ENCODE measurements at regions not wholly inside any gene's neighbourhood (a gene's known extent, or its start where the extent isn't known, plus 50 kb on each side); places are given as distances from the start of the nearest gene placed in this dataset.

DNA sequence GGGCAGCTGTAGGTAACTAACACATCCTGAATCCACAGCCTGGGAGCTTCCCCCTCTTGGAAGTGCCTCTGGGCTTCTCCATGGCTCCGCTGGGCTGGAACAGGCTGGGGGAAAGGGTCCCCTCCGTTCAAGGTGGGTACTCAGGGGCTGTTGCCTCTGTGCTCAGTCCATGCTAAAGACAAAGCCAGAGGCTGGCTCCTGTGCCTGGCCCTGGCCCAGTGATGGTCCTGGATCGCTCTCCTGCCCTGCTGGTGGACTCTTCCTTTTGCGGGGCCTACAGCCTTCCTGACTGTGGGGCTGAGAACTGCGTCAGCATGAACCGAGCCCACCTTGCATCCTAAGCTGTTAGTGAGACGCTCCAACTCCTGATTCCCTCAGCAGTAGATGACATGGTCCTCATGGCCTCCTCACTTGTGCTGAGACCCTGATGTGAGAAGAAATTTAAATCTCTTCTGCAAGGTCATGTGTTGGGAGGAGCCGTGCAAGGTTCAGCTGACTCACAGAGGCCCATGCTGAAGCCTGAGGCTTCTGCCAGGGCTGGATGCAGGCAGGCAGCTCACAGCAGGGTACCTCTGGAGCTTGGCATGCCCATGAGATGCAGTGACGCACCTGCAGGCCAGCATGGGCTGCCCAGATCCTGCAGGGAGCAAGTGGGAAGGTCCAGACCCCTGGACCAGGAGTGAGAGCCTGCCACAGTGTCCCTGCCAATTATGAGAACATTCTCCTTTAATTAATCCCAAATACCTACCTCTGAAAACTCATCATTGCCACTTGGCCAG, 1285.5 kb downstream of the TBC1D22A start:
- no peak for DNase-seq

DNA sequence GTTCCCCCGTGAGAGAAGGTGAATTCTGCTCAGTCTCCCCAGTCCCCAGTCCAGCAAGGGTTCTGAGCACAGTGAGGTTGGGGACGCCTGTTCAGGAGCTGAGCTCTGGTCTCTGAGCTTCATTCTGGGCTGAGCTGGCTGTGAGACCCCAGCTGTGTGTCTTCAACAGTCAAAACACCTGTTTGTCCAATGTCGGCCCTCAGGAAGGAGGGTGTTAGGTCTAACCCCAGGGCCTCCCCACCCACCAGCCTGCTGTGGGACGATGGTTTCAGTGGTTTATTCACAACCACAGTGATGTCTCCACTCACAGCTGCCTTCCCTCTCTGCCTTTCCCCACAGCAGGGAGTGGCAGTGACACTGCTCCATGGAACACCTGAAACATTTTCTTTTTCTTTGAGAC, 1282.9 kb downstream of the TBC1D22A start:
- no peak for DNase-seq

- no peak for DNase-seq
Measured at GRCh38 chr22:48044487-48045060, 1282.1 kb downstream of the TBC1D22A start.

DNA sequence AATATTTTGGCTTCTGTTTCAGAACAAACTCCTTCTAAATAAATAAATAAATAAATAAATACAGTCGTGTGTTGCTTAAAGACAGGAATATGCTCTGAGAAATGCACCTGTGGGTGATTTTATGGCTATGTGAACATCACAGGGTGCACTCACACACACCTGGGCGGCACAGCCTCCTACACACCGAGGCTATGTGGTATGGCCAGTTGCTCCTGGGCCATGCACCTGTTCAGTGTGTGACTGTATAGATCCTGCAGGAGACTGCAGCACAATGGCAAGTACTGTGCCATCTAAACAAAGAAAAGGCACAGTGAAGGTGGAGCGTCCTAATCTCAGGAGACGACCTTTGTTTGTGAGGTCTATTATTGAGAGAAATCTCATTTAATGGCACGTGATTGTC, 1281.1 kb downstream of the TBC1D22A start:
- DNase-seq, result no peak

DNA sequence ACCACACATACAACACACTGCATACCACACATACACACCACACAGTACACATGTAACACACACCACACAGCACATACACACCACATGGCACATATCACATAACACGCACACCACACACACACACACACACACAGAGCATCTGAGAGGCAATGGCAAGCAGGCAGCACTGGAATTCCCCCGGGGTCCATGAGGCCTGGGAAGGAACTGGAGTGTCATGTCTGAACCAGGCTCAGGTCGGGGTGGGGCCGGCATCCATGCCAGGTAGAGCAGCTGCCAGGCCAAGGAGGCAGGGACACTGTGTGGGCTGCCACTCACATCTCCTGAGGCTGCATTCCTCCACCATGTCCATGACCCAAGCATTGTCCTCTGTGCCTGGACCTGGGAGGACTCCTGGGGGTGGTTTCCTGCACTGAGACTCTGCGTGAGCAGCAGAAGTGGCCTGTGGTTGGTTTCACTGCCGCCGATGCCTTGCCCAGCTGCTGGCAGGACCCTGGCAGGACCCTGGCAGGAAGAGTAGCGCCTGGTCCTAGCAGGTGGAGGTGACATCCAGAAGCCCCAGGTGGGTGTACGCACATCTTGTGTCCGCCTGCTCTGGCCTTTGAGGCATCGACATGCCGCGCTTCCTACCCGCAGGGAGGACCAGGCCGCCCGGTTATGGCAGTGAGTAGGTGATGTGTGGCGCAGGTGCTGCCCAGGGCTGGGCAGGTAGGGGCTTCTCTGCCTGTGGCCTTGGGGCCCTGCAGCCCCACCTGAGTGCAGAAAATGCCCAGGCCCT, 1280.4 kb downstream of the TBC1D22A start:
- DNase-seq, result no peak

GRCh38 chr22:48039326-48039725, 1276.9 kb downstream of the TBC1D22A start:
- DNase-seq, result no peak

- DNase-seq, result no peak
Measured at GRCh38 chr22:48037618-48038017, 1275.2 kb downstream of the TBC1D22A start.

- no peak for DNase-seq
Measured at GRCh38 chr22:48035897-48036296, 1273.4 kb downstream of the TBC1D22A start.

GRCh38 chr22:48031589-48031988, 1269.1 kb downstream of the TBC1D22A start:
- no peak for DNase-seq

- DNase-seq, result no peak
Measured at GRCh38 chr22:48025096-48025495, 1262.6 kb downstream of the TBC1D22A start.

- DNase-seq, result no peak
Measured at GRCh38 chr22:48021991-48022401, 1259.5 kb downstream of the TBC1D22A start.

DNA sequence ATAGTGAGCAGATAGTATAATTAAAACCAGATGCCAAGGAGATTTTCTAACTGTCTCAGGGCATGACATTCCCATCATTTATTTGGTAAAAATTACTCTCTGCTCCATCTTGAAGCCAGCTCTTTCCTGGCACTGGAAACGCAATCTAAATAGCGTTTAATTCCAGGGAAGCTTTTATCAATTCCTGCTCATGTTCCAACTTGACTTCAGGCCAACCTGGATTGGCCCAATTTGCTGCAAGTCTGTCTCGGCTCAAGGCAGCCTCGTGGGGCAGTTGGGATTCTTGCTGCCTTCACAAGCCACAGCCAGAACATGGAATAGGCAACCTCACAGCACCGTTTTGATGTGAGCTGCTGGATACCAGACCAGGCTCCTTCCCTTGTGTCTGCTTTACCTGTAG, 1255.9 kb downstream of the TBC1D22A start:
- DNase-seq, result no peak

- DNase-seq, result no peak
Measured at GRCh38 chr22:48015701-48016100, 1253.3 kb downstream of the TBC1D22A start.

- DNase-seq, result no peak
Measured at GRCh38 chr22:48004936-48005335, 1242.5 kb downstream of the TBC1D22A start.

DNA sequence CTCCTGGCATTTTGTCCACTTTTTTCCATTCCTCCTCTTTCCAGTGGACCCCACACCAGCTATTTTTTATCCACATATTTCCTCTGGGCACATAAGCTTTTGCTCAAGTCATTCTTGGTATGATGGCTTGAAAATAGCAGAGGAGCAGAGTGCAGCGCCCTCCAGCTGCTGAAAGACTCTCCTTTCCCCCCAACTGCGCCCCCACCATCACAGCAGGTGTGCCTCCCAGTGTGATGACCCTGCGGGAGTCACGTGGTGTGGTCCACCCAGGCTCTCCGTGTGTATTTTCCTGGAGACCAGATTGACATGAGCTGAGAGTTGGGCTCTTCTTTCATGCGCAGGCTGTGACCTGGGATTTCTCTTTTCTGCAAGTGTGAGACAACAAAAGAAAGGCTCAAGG, 1241.6 kb downstream of the TBC1D22A start:
- DNase-seq, result no peak

DNA sequence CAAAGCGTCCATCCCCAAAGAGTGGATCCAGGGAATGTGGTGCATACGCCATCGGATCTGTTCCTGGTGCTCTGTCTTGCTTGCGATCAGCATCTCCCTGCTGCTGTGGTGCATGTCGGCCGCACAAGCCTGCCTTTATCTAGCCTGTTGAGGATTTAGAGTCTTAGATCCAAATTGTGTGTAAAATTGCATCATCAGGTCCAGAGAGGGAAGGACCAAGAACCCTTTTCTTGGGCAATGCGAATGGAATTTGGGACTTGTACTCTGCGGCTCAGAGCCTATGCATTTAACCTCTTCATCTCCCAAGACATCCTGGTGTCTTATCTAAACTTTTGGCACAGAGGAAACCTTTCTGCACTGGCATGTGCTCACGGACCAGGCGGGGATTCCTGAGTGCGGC, 1238.7 kb downstream of the TBC1D22A start:
- DNase-seq, result no peak

- no peak for DNase-seq
Measured at GRCh38 chr22:47997612-47998011, 1235.2 kb downstream of the TBC1D22A start.

- no peak for DNase-seq
Measured at GRCh38 chr22:47997052-47997590, 1234.7 kb downstream of the TBC1D22A start.

DNA sequence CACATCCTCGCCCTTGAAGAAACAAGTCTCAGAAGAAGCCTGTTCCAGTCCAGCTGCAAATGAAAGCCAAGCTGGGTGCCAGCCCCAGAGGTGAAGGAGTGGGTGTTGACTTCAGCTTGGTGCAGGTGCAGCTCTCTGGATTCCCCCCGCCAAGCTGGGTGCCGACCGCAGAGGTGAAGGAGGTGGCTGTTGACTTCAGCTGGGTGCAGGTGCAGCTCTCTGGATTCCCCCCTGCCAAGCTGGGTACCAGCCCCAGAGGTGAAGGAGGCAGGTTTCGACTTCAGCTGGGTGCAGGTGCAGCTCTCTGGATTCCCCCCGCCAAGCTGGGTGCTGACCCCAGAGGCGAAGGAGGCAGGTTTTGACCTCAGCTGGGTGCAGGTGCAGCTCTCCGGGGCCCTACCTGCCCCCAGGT, 1234.0 kb downstream of the TBC1D22A start:
- no peak for DNase-seq

DNA sequence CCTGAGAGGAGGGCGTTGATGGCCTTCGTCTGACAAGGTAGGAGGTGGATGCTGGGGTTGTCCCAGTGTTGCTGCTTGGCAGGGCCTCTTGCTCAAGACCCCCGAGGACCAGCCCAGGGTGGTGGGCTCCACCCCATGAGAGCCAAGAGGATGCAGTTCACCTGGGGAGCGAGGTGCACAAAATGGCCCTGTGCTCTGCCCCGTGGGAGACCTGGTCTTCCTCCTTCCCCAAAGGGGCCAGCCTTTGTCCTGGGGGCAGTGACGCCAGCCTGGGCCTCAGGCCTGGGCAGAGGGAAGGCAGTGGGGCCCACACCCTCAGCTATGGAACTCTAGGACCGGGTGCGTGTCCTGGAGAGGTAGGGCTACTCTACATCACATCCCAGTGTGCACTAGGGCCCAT, 1233.3 kb downstream of the TBC1D22A start:
- DNase-seq, result no peak

DNA sequence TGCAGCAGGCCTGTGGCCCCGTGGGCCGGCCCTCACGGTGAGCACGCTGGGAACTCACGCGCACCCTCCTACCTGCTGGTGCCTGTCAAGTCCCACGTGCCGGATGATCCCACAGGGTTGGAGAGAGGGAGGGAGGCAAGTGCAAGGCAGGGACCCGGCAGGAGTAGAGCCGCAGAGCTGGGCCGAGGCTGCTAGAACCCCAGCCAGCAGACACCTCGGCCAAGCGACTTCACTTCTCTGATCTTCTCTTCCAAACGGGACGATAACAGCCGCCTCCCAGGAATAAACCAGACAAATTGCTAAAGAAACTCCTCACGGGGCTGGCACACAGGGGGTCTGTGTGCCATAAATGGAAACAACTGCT, 1232.8 kb downstream of the TBC1D22A start:
- no peak for DNase-seq

GRCh38 chr22:47994601-47995263, 1232.3 kb downstream of the TBC1D22A start:
- DNase-seq, result no peak

- no peak for DNase-seq
Measured at GRCh38 chr22:47994045-47994444, 1231.6 kb downstream of the TBC1D22A start.
